HG03575 (cell line): ENCODE measurements at regions not wholly inside any gene's neighbourhood (a gene's known extent, or its start where the extent isn't known, plus 50 kb on each side); places are given as distances from the start of the nearest gene placed in this dataset.

Experiments used
- ATAC-seq: cut with Tn5 transposase; IDR thresholded peaks from one replicate; pipeline ENCODE4 v1.9.1; 2021; ENCODE audit not compliant: unreplicated experiment, insufficient number of reproducible peaks, low FRiP score; ENCODE audit errors: extremely low read depth

- ATAC-seq = no peak
Observed at GRCh38 chr2:65714866-65715265, 282.5 kb upstream of the SPRED2 start.

- ATAC-seq = no peak
Observed at GRCh38 chr2:65711863-65712262, 279.5 kb upstream of the SPRED2 start.

- no peak for ATAC-seq
Observed at GRCh38 chr2:65710779-65711295, 278.4 kb upstream of the SPRED2 start.

- no peak for ATAC-seq
Observed at GRCh38 chr2:65710356-65710755, 278.0 kb upstream of the SPRED2 start.

- ATAC-seq = no peak
Observed at GRCh38 chr2:65708086-65708485, 275.7 kb upstream of the SPRED2 start.

GRCh38 chr2:65706411-65706810, 274.0 kb upstream of the SPRED2 start:
- no peak for ATAC-seq

GRCh38 chr2:65701191-65701590, 268.8 kb upstream of the SPRED2 start:
- ATAC-seq = no peak

GRCh38 chr2:65700720-65701119, 268.3 kb upstream of the SPRED2 start:
- no peak for ATAC-seq

- no peak for ATAC-seq
Observed at GRCh38 chr2:65700004-65700651, 267.7 kb upstream of the SPRED2 start.

- ATAC-seq = no peak
Observed at GRCh38 chr2:65691816-65692215, 259.4 kb upstream of the SPRED2 start.

- ATAC-seq = no peak
Observed at GRCh38 chr2:65688141-65688886, 255.9 kb upstream of the SPRED2 start.

GRCh38 chr2:65687614-65688013, 255.2 kb upstream of the SPRED2 start:
- no peak for ATAC-seq

- no peak for ATAC-seq
Observed at GRCh38 chr2:65686928-65687521, 254.6 kb upstream of the SPRED2 start.

- no peak for ATAC-seq
Observed at GRCh38 chr2:65681503-65681902, 249.1 kb upstream of the SPRED2 start.

- no peak for ATAC-seq
Observed at GRCh38 chr2:65678779-65679391, 246.5 kb upstream of the SPRED2 start.

GRCh38 chr2:65675350-65675749, 243.0 kb upstream of the SPRED2 start:
- no peak for ATAC-seq

- ATAC-seq = no peak
Observed at GRCh38 chr2:65671670-65672242, 239.4 kb upstream of the SPRED2 start.

- ATAC-seq = no peak
Observed at GRCh38 chr2:65669574-65669973, 237.2 kb upstream of the SPRED2 start.

GRCh38 chr2:65668744-65669143, 236.3 kb upstream of the SPRED2 start:
- ATAC-seq = no peak
